HepG2 (cell line): ENCODE measurements at regions not wholly inside any gene's neighbourhood (a gene's known extent, or its start where the extent isn't known, plus 50 kb on each side); places are given as distances from the start of the nearest gene placed in this dataset.

Experiments
- ATAC-seq: fragments of 200-7000 bp; cut with Tn5 transposase; 3 replicates; pipeline ENCODE4 v1.9.1; 2020; ENCODE audit warnings: mild to moderate bottlenecking, moderate library complexity
- BruUV-seq: library from RNA; stranded (reverse); fragments of 400-500 nt; replicated peaks from 2 replicates; lab custom pipeline; 2021; lab: Mats Ljungman, UMichigan
- CTCF ChIA-PET: fragments of 300-600 bp; formaldehyde crosslinking; extraction: SDS; loops from one replicate; lab custom pipeline; 2021; ENCODE audit warnings: low total read pairs, inconsistent platforms, low intra/inter-chr PET ratio; lab: Yijun Ruan, JAX
- POLR2A ChIA-PET: fragments of 350-600 bp; sonication (Branson Sonifier 250); formaldehyde crosslinking; loops from one replicate; lab custom pipeline; 2020; ENCODE audit warnings: antibody characterized with exemption, inconsistent platforms; lab: Yijun Ruan, JAX
- DNase-seq: peaks from one replicate; pipeline ENCODE4 v3.0.0-alpha.2; 2015; ENCODE audit warnings: low spot score
- FAIRE-seq: peaks from 3 replicates; lab custom pipeline; 2011; peaks lifted over from hg19 to GRCh38; lab: Jason Lieb, UNC
- H2AFZ ChIP-seq: one replicate; pipeline ENCODE4 v1.6.1; 2011; ENCODE audit warnings: low read length, inconsistent platforms
- H3K27ac ChIP-seq: fragments of 300-600 bp; 3 replicates; pipeline ENCODE4 v1.8.0; 2011; ENCODE audit warnings: mixed run types, mild to moderate bottlenecking, mixed read lengths, low read length, inconsistent platforms; ENCODE audit not compliant: insufficient read depth; ENCODE audit errors: extremely low read length
- H3K27me3 ChIP-seq, 2 experiments: fragments of 200-600 bp in 1 of 2; 2 replicates in 1 of 2; 3 replicates in 1 of 2; pipeline versions ENCODE4 v1.6.0 to v1.8.0; 2011; ENCODE audit warnings: low read length in 2 of 2, mild to moderate bottlenecking in 2 of 2, moderate library complexity in 2 of 2, inconsistent platforms in 1 of 2; ENCODE audit not compliant: insufficient read depth in 2 of 2, control insufficient read depth in 1 of 2
- H3K36me3 ChIP-seq, 2 experiments: fragments of 200-600 bp in 1 of 2; replicated peaks in 1 of 2; 2 replicates in 1 of 2; 3 replicates in 1 of 2; pipeline versions ENCODE4 v1.5.1 to v1.8.0; 2011; ENCODE audit warnings: low read length in 2 of 2, inconsistent platforms in 1 of 2; ENCODE audit not compliant: insufficient read depth in 2 of 2, control insufficient read depth in 1 of 2
- H3K4me1 ChIP-seq: 2 replicates; pipeline ENCODE4 v1.5.1; 2012; ENCODE audit warnings: low read length, inconsistent platforms; ENCODE audit not compliant: insufficient read depth
- H3K4me2 ChIP-seq: 2 replicates; pipeline ENCODE4 v1.6.0; 2011; ENCODE audit warnings: low read depth, low read length, inconsistent platforms
- H3K4me3 ChIP-seq, 3 experiments: fragments of 200-600 bp in 1 of 3; sonication (generic), shearing (Covaris generic) in 1 of 3; replicated peaks in 1 of 3; 2 replicates each; pipeline ENCODE4 v1.5.1; 2011 to 2016; ENCODE audit warnings: low read length in 3 of 3, inconsistent platforms in 2 of 3, low read depth in 2 of 3, mild to moderate bottlenecking in 2 of 3, control low read depth in 1 of 3, mixed read lengths in 1 of 3; ENCODE audit not compliant: insufficient read depth in 1 of 3
- H3K79me2 ChIP-seq: one replicate; pipeline ENCODE4 v1.6.1; 2011; ENCODE audit warnings: low read length, inconsistent platforms; ENCODE audit not compliant: insufficient read depth
- H3K9ac ChIP-seq: 2 replicates; pipeline ENCODE4 v1.6.0; 2011; ENCODE audit warnings: mild to moderate bottlenecking, low read depth, low read length, inconsistent platforms; ENCODE audit not compliant: insufficient read depth
- H3K9me3 ChIP-seq: 2 replicates; pipeline ENCODE4 v1.5.1; 2012; ENCODE audit warnings: mild to moderate bottlenecking, low read length
- H4K20me1 ChIP-seq: 2 replicates; pipeline ENCODE4 v1.6.0; 2011; ENCODE audit warnings: inconsistent platforms, mild to moderate bottlenecking, low read length, moderate library complexity; ENCODE audit not compliant: insufficient read depth
- ARHGAP35 ChIP-seq: sonication (generic); formaldehyde crosslinking; IDR thresholded peaks from 2 replicates; pipeline ENCODE4 v1.9.0; 2022; ENCODE audit warnings: mild to moderate bottlenecking, inconsistent platforms, moderate library complexity, missing genetic modification reagents, borderline replicate concordance
- CBX2 ChIP-seq, 2 experiments: fragments of 200-600 bp in 1 of 2; sonication (generic); formaldehyde crosslinking in 1 of 2; IDR thresholded peaks; 2 replicates each; pipeline versions ENCODE4 v1.7.0 to v1.8.1; 2018 to 2022; ENCODE audit warnings: low read depth in 2 of 2, low read length in 1 of 2, mild to moderate bottlenecking in 1 of 2, missing genetic modification reagents in 1 of 2
- FOXJ3 ChIP-seq: sonication (generic); formaldehyde crosslinking; IDR thresholded peaks from 2 replicates; pipeline ENCODE4 v1.4.0; 2020; ENCODE audit warnings: missing genetic modification reagents, mild to moderate bottlenecking, borderline replicate concordance
- HNRNPH1 ChIP-seq: fragments of 200-400 bp; formaldehyde crosslinking; optimal IDR thresholded peaks from 2 replicates; pipeline ENCODE3; 2017; ENCODE audit warnings: mild to moderate bottlenecking, low read depth, low read length
- HOXD1 ChIP-seq: sonication (generic); formaldehyde crosslinking; IDR thresholded peaks from 2 replicates; pipeline ENCODE4 v1.5.0; 2020; ENCODE audit warnings: missing genetic modification reagents
- MIXL1 ChIP-seq: IDR thresholded peaks from 2 replicates; pipeline ENCODE4 v1.6.1; 2016
- MZF1 ChIP-seq: sonication (generic); formaldehyde crosslinking; IDR thresholded peaks from 2 replicates; pipeline ENCODE4 v1.8.1; 2023; ENCODE audit warnings: mild to moderate bottlenecking, missing genetic modification reagents, borderline replicate concordance
- NCOA5 ChIP-seq: sonication (generic); formaldehyde crosslinking; IDR thresholded peaks from 2 replicates; pipeline ENCODE4 v1.4.0; 2020; ENCODE audit warnings: missing genetic modification reagents
- PAF1 ChIP-seq: IDR thresholded peaks from 2 replicates; pipeline ENCODE4 v1.6.1; 2016; ENCODE audit warnings: missing genetic modification reagents, missing compliant biosample characterization
- TBX2 ChIP-seq: sonication (generic); formaldehyde crosslinking; IDR thresholded peaks from 2 replicates; pipeline ENCODE4 v1.5.0; 2020; ENCODE audit warnings: missing genetic modification reagents, mild to moderate bottlenecking, borderline replicate concordance
- ZC3H4 ChIP-seq: sonication (generic); formaldehyde crosslinking; IDR thresholded peaks from 2 replicates; pipeline ENCODE4 v1.4.0; 2020; ENCODE audit warnings: missing genetic modification reagents, borderline replicate concordance
- ZNF3 ChIP-seq: IDR thresholded peaks from 2 replicates; pipeline ENCODE4 v1.7.0; 2017; ENCODE audit warnings: inconsistent platforms
- ZNF326 ChIP-seq: sonication (generic); formaldehyde crosslinking; IDR thresholded peaks from 2 replicates; pipeline ENCODE4 v1.4.0; 2020; ENCODE audit warnings: missing genetic modification reagents, borderline replicate concordance
- ZNF354B ChIP-seq: sonication (generic); formaldehyde crosslinking; IDR thresholded peaks from 2 replicates; pipeline ENCODE4 v1.8.0; 2022; ENCODE audit warnings: mild to moderate bottlenecking, missing genetic modification reagents
- ZSCAN22 ChIP-seq: sonication (generic); formaldehyde crosslinking; IDR thresholded peaks from 2 replicates; pipeline ENCODE4 v1.4.0; 2020; ENCODE audit warnings: mild to moderate bottlenecking, missing genetic modification reagents
- WGBS: methylation state at CpG from one replicate; pipeline ENCODE4 v1.1.6; 2017; ENCODE audit warnings: low lambda C conversion rate; 5-methylcytosine and 5-hydroxymethylcytosine counted together
- in situ Hi-C: cut with HindIII; loops from 2 replicates; pipeline ENCODE4 v1.10.0; 2017; ENCODE audit warnings: low pct_unique_long_range_greater_than_20kb; ENCODE audit not compliant: extremely low pct_ligation_motif_present
- intact Hi-C: fragments of 100-400 bp; cut with micrococcal nuclease; formaldehyde crosslinking; loops from one replicate; pipeline ENCODE4 v1.10.0; 2022; ENCODE audit not compliant: unreplicated experiment
- TF ChIP-seq, protein P1 (sequence below): sonication (generic); formaldehyde crosslinking; IDR thresholded peaks from 2 replicates; pipeline ENCODE4 v1.9.0; 2021; ENCODE audit warnings: missing genetic modification reagents, borderline replicate concordance
- TF ChIP-seq, protein P2 (sequence below): sonication (generic); formaldehyde crosslinking; IDR thresholded peaks from 2 replicates; pipeline ENCODE4 v1.4.0; 2020; ENCODE audit warnings: missing genetic modification reagents
- TF ChIP-seq, protein P3 (sequence below): sonication (generic); formaldehyde crosslinking; IDR thresholded peaks from 2 replicates; pipeline ENCODE4 v1.8.0; 2022; ENCODE audit warnings: missing genetic modification reagents, mild to moderate bottlenecking, borderline replicate concordance

DNA sequence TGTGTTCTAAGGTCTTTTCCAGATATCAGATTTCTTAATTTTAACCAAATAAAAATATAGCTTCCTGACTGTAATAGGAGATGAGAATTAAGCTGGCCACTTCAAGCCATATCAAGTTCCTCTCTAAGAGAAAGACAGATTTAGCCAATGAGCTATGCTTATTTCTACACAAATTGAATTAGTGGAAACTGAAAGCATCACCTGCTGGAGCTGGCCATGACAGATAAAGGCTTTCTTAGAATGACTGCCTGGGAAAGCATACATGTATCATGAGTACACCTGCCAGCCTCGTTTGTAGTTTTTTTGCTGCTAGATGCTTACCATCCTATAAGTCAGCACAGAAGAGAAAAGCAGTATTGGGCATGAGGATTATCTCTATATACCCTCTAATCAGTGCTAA lies 53.5 kb upstream of the DBX1 start:
- H3K9ac ChIP-seq = no peak overlapping the region
- ChIA-PET CTCF (no interaction called here), POLR2A (no interaction called here)
- DNase-seq (no peak), ATAC-seq (no peak), FAIRE-seq (no peak)
- H4K20me1 ChIP-seq = no peaks in the 10 kb centered on the region
- in situ Hi-C loops = no loop called here
- BruUV-seq = no TSS peak
- H3K36me3 ChIP-seq = no peaks in the 10 kb centered on the region
- no peaks in the 10 kb centered on the region for H3K9me3 ChIP-seq
- H3K27me3 ChIP-seq = peaks cover 2 to 33% of the 10 kb centered on the region in 2 experiments; a peak in 3 of 5 replicates
- no peak overlapping the region for H3K27ac ChIP-seq
- intact Hi-C loops = no loop called here
- 0% methylated on average over 1 of the region's 1 CpG for WGBS
- H2AFZ ChIP-seq = no peak overlapping the region
- H3K4me2 ChIP-seq = no peak overlapping the region
- no peaks in the 10 kb centered on the region for H3K4me1 ChIP-seq
- H3K79me2 ChIP-seq = no peaks in the 10 kb centered on the region
- no peak for TF ChIP-seq TBX2 (CRISPR knock-in tag)
- TF ChIP-seq ZNF326 (CRISPR knock-in tag) = no peak
- no peak for TF ChIP-seq CBX2 (IDR thresholded peaks at IDR 0.05; ENCODE audit: low read depth, low read length)
- TF ChIP-seq CBX2 (CRISPR knock-in tag; IDR thresholded peaks at IDR 0.05; ENCODE audit: low read depth) = no peak
- TF ChIP-seq ARHGAP35 (CRISPR knock-in tag) = no peak
- TF ChIP-seq ZC3H4 (CRISPR knock-in tag) = no peak
- TF ChIP-seq FOXJ3 = no peak
- TF ChIP-seq, protein P1, sequence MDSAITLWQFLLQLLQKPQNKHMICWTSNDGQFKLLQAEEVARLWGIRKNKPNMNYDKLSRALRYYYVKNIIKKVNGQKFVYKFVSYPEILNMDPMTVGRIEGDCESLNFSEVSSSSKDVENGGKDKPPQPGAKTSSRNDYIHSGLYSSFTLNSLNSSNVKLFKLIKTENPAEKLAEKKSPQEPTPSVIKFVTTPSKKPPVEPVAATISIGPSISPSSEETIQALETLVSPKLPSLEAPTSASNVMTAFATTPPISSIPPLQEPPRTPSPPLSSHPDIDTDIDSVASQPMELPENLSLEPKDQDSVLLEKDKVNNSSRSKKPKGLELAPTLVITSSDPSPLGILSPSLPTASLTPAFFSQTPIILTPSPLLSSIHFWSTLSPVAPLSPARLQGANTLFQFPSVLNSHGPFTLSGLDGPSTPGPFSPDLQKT = no peak
- no peak for TF ChIP-seq HOXD1 (CRISPR knock-in tag)
- TF ChIP-seq ZNF354B (CRISPR knock-in tag) = no peak
- TF ChIP-seq ZSCAN22 (CRISPR knock-in tag) = no peak
- TF ChIP-seq ZNF3 (CRISPR knock-in tag) = no peak
- TF ChIP-seq MIXL1 = no peak
- TF ChIP-seq, protein P2, sequence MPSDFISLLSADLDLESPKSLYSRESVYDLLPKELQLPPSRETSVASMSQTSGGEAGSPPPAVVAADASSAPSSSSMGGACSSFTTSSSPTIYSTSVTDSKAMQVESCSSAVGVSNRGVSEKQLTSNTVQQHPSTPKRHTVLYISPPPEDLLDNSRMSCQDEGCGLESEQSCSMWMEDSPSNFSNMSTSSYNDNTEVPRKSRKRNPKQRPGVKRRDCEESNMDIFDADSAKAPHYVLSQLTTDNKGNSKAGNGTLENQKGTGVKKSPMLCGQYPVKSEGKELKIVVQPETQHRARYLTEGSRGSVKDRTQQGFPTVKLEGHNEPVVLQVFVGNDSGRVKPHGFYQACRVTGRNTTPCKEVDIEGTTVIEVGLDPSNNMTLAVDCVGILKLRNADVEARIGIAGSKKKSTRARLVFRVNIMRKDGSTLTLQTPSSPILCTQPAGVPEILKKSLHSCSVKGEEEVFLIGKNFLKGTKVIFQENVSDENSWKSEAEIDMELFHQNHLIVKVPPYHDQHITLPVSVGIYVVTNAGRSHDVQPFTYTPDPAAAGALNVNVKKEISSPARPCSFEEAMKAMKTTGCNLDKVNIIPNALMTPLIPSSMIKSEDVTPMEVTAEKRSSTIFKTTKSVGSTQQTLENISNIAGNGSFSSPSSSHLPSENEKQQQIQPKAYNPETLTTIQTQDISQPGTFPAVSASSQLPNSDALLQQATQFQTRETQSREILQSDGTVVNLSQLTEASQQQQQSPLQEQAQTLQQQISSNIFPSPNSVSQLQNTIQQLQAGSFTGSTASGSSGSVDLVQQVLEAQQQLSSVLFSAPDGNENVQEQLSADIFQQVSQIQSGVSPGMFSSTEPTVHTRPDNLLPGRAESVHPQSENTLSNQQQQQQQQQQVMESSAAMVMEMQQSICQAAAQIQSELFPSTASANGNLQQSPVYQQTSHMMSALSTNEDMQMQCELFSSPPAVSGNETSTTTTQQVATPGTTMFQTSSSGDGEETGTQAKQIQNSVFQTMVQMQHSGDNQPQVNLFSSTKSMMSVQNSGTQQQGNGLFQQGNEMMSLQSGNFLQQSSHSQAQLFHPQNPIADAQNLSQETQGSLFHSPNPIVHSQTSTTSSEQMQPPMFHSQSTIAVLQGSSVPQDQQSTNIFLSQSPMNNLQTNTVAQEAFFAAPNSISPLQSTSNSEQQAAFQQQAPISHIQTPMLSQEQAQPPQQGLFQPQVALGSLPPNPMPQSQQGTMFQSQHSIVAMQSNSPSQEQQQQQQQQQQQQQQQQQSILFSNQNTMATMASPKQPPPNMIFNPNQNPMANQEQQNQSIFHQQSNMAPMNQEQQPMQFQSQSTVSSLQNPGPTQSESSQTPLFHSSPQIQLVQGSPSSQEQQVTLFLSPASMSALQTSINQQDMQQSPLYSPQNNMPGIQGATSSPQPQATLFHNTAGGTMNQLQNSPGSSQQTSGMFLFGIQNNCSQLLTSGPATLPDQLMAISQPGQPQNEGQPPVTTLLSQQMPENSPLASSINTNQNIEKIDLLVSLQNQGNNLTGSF (CRISPR knock-in tag) = no peak
- TF ChIP-seq, protein P3, sequence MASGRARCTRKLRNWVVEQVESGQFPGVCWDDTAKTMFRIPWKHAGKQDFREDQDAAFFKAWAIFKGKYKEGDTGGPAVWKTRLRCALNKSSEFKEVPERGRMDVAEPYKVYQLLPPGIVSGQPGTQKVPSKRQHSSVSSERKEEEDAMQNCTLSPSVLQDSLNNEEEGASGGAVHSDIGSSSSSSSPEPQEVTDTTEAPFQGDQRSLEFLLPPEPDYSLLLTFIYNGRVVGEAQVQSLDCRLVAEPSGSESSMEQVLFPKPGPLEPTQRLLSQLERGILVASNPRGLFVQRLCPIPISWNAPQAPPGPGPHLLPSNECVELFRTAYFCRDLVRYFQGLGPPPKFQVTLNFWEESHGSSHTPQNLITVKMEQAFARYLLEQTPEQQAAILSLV = no peak
- TF ChIP-seq HNRNPH1 = no peak
- no peak for TF ChIP-seq NCOA5 (CRISPR knock-in tag)
- TF ChIP-seq PAF1 (CRISPR knock-in tag) = no peak
- TF ChIP-seq MZF1 (CRISPR knock-in tag) = no peak
- H3K4me3 ChIP-seq = no peak overlapping the region
